ENCODE measurements at regions not wholly inside any gene's neighbourhood (a gene's known extent, or its start where the extent isn't known, plus 50 kb on each side); places are given as distances from the start of the nearest gene placed in this dataset.

GRCh38 chr21:19935467-19935866 is 1062.7 kb upstream of the NCAM2 start:
- ChIA-PET POLR2A (no interaction called here), CTCF (no interaction called here)
- no peak for DNase-seq (ENCODE audit: extremely low spot score)
- TF ChIP-seq ARNT (IDR thresholded peaks at IDR 0.05) (no peak), ELF4 (IDR thresholded peaks at IDR 0.05) (no peak), SP1 (IDR thresholded peaks at IDR 0.05) (no peak)

GRCh38 chr21:19937619-19938018 is 1060.6 kb upstream of the NCAM2 start:
- POLR2A ChIA-PET = no interaction called here
- TF ChIP-seq ZNF384 (IDR thresholded peaks at IDR 0.05) (no peak), FOXK2 (IDR thresholded peaks at IDR 0.05) (no peak), HDGF (IDR thresholded peaks at IDR 0.05; ENCODE audit: borderline replicate concordance) (no peak), L3MBTL2 (conservative IDR thresholded peaks at IDR 0.05) (no peak), PKNOX1 (IDR thresholded peaks at IDR 0.05) (no peak)
- CTCF ChIA-PET = no interaction called here
- DNase-seq (ENCODE audit: extremely low spot score) = no peak

GRCh38 chr21:19941626-19942025 is 1056.6 kb upstream of the NCAM2 start:
- no peak for DNase-seq (ENCODE audit: extremely low spot score)
- POLR2A ChIA-PET = no interaction called here
- CTCF ChIA-PET = no interaction called here
- TF ChIP-seq ZNF384 (IDR thresholded peaks at IDR 0.05) = no peak
- TF ChIP-seq TARDBP (IDR thresholded peaks at IDR 0.05) = no peak
- TF ChIP-seq L3MBTL2 (conservative IDR thresholded peaks at IDR 0.05) = no peak
- TF ChIP-seq ELF4 (IDR thresholded peaks at IDR 0.05) = no peak
- TF ChIP-seq ARNT (IDR thresholded peaks at IDR 0.05) = no peak
- no peak for TF ChIP-seq FOXM1 (IDR thresholded peaks at IDR 0.05; ENCODE audit: borderline replicate concordance)
- TF ChIP-seq SP1 (IDR thresholded peaks at IDR 0.05) = no peak
- no peak for TF ChIP-seq BHLHE40 (IDR thresholded peaks at IDR 0.05; ENCODE audit: borderline replicate concordance)
- TF ChIP-seq FOXA1 (IDR thresholded peaks at IDR 0.05) = no peak
- TF ChIP-seq NFRKB (IDR thresholded peaks at IDR 0.05) = no peak
- no peak for TF ChIP-seq PKNOX1 (IDR thresholded peaks at IDR 0.05)
- no peak for TF ChIP-seq SUZ12 (IDR thresholded peaks at IDR 0.05)
- no peak for TF ChIP-seq LEF1 (IDR thresholded peaks at IDR 0.05; ENCODE audit: borderline replicate concordance)
- no peak for TF ChIP-seq FOXK2 (IDR thresholded peaks at IDR 0.05)

GRCh38 chr21:19950347-19950746 is 1047.9 kb upstream of the NCAM2 start:
- ChIA-PET CTCF (no interaction called here), POLR2A (no interaction called here)
- TF ChIP-seq LEF1 (IDR thresholded peaks at IDR 0.05; ENCODE audit: borderline replicate concordance) (no peak), ARNT (IDR thresholded peaks at IDR 0.05) (no peak), TARDBP (IDR thresholded peaks at IDR 0.05) (no peak), FOXA1 (IDR thresholded peaks at IDR 0.05) (no peak), NFRKB (IDR thresholded peaks at IDR 0.05) (no peak), HDGF (IDR thresholded peaks at IDR 0.05; ENCODE audit: borderline replicate concordance) (no peak), PKNOX1 (IDR thresholded peaks at IDR 0.05) (no peak), ELF4 (IDR thresholded peaks at IDR 0.05) (no peak)
- DNase-seq (ENCODE audit: extremely low spot score) = no peak

GRCh38 chr21:19969156-19969555 is 1029.1 kb upstream of the NCAM2 start:
- DNase-seq (ENCODE audit: extremely low spot score) = no peak
- POLR2A ChIA-PET = no interaction called here
- TF ChIP-seq LEF1 (IDR thresholded peaks at IDR 0.05; ENCODE audit: borderline replicate concordance) (no peak), ARNT (IDR thresholded peaks at IDR 0.05) (no peak), L3MBTL2 (conservative IDR thresholded peaks at IDR 0.05) (no peak), SP1 (IDR thresholded peaks at IDR 0.05) (no peak), CTBP1 (IDR thresholded peaks at IDR 0.05; ENCODE audit: borderline replicate concordance) (no peak), HDGF (IDR thresholded peaks at IDR 0.05; ENCODE audit: borderline replicate concordance) (no peak), TARDBP (IDR thresholded peaks at IDR 0.05) (no peak), FOXM1 (IDR thresholded peaks at IDR 0.05; ENCODE audit: borderline replicate concordance) (no peak), FOXA1 (IDR thresholded peaks at IDR 0.05) (no peak), ZNF384 (IDR thresholded peaks at IDR 0.05) (no peak)
- CTCF ChIA-PET = no interaction called here

- no peak for DNase-seq (ENCODE audit: extremely low spot score)
- POLR2A ChIA-PET = no interaction called here
- TF ChIP-seq PKNOX1 (IDR thresholded peaks at IDR 0.05) = no peak
- CTCF ChIA-PET = no interaction called here
These were observed 1016.3 kb upstream of the NCAM2 start for GRCh38 chr21:19981938-19982337.

GRCh38 chr21:19986396-19986795 is 1011.8 kb upstream of the NCAM2 start:
- POLR2A ChIA-PET = no interaction called here
- TF ChIP-seq HDGF (IDR thresholded peaks at IDR 0.05; ENCODE audit: borderline replicate concordance) = no peak
- no peak for TF ChIP-seq ZNF384 (IDR thresholded peaks at IDR 0.05)
- TF ChIP-seq LEF1 (IDR thresholded peaks at IDR 0.05; ENCODE audit: borderline replicate concordance) = no peak
- no peak for TF ChIP-seq SP1 (IDR thresholded peaks at IDR 0.05)
- TF ChIP-seq SUZ12 (IDR thresholded peaks at IDR 0.05) = no peak
- no peak for TF ChIP-seq L3MBTL2 (conservative IDR thresholded peaks at IDR 0.05)
- TF ChIP-seq ARNT (IDR thresholded peaks at IDR 0.05) = no peak
- no peak for TF ChIP-seq CTBP1 (IDR thresholded peaks at IDR 0.05; ENCODE audit: borderline replicate concordance)
- TF ChIP-seq FOXK2 (IDR thresholded peaks at IDR 0.05) = no peak
- no peak for TF ChIP-seq NFRKB (IDR thresholded peaks at IDR 0.05)
- no peak for TF ChIP-seq BHLHE40 (IDR thresholded peaks at IDR 0.05; ENCODE audit: borderline replicate concordance)
- no peak for TF ChIP-seq FOXA1 (IDR thresholded peaks at IDR 0.05)
- TF ChIP-seq TARDBP (IDR thresholded peaks at IDR 0.05) = no peak
- CTCF ChIA-PET = no interaction called here

More at GRCh38 chr21:19986396-19986795, 1011.8 kb upstream of the NCAM2 start:
- DNase-seq (ENCODE audit: extremely low spot score) = no peak

Data from HEK293T (cell line).